ENCODE measurements at regions not wholly inside any gene's neighbourhood (a gene's known extent, or its start where the extent isn't known, plus 50 kb on each side); places are given as distances from the start of the nearest gene placed in this dataset.

DNA sequence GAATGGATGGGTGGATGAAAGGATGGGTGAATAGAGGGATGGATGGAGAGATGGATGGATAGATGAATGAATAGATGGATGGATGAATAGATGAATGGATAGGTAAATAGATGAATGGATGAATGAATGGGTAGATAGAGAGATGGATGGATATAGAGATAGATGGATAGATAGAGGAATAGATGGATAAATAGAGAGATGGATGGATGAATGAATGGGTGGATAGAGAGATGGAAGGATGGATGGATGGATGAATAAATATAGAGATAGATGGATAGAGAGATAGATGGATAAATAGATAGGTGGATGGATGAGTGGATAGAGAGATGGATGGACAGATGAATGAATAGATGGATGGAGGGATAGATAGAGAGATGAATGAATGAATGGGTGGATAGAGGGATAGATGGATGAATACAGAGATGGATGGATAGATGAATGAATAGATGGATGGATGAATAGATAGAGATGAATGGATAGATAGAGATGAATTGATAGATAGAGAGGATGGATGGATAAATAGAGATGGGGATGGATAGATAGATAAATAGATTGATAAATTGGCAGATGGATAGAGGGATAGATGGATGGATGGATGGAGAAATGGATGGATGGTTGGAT lies 106.7 kb upstream of the SOX1 start:
- TF ChIP-seq SRF (IDR thresholded peaks at IDR 0.05; ENCODE audit: low read depth, low read length) (no peak), EZH2 (IDR thresholded peaks at IDR 0.05; ENCODE audit: low read depth, low read length, severe bottlenecking) (no peak)
- TF ChIP-seq, protein P1, sequence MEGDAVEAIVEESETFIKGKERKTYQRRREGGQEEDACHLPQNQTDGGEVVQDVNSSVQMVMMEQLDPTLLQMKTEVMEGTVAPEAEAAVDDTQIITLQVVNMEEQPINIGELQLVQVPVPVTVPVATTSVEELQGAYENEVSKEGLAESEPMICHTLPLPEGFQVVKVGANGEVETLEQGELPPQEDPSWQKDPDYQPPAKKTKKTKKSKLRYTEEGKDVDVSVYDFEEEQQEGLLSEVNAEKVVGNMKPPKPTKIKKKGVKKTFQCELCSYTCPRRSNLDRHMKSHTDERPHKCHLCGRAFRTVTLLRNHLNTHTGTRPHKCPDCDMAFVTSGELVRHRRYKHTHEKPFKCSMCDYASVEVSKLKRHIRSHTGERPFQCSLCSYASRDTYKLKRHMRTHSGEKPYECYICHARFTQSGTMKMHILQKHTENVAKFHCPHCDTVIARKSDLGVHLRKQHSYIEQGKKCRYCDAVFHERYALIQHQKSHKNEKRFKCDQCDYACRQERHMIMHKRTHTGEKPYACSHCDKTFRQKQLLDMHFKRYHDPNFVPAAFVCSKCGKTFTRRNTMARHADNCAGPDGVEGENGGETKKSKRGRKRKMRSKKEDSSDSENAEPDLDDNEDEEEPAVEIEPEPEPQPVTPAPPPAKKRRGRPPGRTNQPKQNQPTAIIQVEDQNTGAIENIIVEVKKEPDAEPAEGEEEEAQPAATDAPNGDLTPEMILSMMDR (IDR thresholded peaks at IDR 0.05; ENCODE audit: control extremely low read depth in 1 of 3, insufficient read depth in 1 of 3, low read depth in 1 of 3, low read length in 3 of 3), result no peak
- TF ChIP-seq, protein P2, sequence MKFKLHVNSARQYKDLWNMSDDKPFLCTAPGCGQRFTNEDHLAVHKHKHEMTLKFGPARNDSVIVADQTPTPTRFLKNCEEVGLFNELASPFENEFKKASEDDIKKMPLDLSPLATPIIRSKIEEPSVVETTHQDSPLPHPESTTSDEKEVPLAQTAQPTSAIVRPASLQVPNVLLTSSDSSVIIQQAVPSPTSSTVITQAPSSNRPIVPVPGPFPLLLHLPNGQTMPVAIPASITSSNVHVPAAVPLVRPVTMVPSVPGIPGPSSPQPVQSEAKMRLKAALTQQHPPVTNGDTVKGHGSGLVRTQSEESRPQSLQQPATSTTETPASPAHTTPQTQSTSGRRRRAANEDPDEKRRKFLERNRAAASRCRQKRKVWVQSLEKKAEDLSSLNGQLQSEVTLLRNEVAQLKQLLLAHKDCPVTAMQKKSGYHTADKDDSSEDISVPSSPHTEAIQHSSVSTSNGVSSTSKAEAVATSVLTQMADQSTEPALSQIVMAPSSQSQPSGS (IDR thresholded peaks at IDR 0.05; ENCODE audit: low read length), result no peak
